NCI-H526 treated with DMSO at 0.1 percent for 48 hours (cell line): ENCODE measurements at regions not wholly inside any gene's neighbourhood (a gene's known extent, or its start where the extent isn't known, plus 50 kb on each side); places are given as distances from the start of the nearest gene placed in this dataset.
"Not testable (repeated sequence)": the region's sequence is repeated elsewhere in the genome, so short reads cannot be mapped to it uniquely, and the experiment has no call there.

Experiments
- DNase-seq: peaks from one replicate; lab custom pipeline; 2025; lab: John Stamatoyannopoulos, UW

GRCh38 chr9:745761-746380, 95.6 kb upstream of the DMRT1 start:
- no peak for DNase-seq

- DNase-seq = no peak
Observed at GRCh38 chr9:746661-747434, 94.6 kb upstream of the DMRT1 start.

DNA sequence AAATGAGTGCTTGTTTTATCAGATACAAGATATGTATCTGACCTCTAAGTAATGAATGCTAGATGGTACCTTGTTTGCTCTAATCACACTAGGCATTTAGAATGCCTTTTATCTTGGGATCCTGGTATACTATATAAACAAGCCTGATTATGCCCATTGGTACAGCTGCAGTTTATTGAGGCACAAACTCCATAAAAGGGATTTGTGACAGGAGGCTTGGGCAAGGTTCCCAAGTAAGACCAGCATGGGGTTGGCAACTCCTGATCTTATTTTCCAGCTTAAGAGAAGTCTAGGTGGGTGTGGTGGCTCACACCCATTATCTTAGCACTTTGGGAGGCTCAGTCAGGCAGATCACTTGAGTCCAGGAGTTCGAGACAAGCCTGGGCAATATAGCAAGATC, 93.9 kb upstream of the DMRT1 start:
- DNase-seq = no peak

DNA sequence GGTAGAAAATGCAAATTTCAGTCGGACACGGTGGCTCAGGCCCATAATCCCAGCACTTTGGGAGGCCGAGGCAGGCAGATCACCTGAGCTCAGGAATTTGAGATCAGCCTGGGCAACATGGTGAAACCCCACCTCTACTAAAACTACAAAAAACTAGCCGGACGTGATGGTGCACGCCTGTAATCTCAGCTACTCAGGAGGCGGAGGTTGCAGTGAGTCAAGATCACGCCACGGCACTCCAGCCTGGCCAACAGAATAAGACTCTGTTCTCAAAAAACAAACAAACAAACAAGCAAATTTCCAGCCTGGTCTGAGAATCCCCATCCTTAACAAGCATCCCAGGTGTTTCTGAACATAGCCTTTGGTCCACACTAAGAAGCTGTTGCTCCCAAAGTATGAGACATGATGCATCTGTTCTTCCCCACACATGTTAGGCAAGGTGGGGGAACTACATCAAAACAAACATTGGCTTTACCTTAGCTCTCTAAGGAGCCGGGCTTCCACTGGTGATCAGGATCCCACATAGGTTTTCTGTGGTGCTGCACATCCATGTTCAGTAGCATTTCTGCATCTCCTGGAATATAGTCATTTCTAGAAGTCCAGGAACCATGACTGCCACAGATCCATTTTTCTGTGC, 92.5 kb upstream of the DMRT1 start:
- DNase-seq = no peak

- no peak for DNase-seq
Observed at GRCh38 chr9:749716-750115, 91.8 kb upstream of the DMRT1 start.

DNA sequence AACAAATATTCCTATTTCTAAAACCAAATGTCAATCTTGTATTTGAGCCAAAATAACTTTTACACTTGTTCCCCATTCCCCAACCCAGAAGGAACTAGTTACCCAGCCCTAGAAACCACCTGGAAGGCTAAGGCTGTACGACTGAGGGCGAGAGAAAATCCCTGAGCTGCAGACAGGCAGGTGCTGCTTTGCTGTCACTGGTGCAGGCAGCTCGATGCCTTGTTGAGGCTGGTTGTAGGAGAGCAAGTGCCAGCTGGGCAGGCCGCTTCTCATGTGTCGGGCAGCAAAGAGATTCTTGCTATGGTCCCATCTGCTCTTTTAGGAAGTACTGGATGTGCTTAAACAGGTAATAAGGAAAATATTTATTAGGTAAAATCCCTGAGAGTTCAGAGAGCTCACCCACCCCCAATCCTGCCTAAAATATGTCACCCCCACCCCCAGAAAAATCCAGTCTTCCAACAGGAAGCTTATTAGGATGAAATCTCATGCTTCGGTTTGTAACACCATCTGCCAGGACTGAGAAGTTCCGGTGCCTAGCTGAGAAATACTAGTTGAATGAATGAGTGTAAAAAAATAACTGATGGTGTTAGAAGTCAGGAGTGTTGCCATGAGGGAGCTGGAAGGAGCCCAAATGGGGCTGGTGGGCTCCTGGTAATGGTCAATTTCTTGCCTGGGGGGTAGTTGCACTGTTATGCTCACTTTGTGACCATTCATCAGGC, 91.1 kb upstream of the DMRT1 start:
- no peak for DNase-seq

GRCh38 chr9:751137-752051, 90.1 kb upstream of the DMRT1 start:
- no peak for DNase-seq

GRCh38 chr9:752201-752600, 89.3 kb upstream of the DMRT1 start:
- DNase-seq = no peak

- DNase-seq = no peak
Observed at GRCh38 chr9:752681-753200, 88.8 kb upstream of the DMRT1 start.

DNA sequence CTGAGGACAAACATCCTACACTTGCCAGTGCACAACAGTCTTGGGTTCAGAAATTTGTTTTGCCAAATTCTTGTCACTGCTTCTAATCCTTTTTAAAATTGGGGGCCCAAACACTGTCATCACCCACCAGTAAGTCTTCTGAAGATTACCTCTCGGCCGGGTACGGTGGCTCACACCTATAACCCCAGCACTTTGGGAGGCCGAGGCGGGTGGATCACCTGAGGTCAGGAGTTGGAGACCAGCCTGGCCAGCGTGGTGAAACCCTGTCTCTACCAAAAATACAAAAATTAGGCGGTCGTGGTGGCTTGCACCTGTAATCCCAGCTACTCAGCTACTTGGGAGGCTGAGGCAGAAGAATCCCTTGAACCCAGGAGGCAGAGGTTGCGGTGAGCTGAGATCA, 87.8 kb upstream of the DMRT1 start:
- not testable (repeated sequence) for DNase-seq

GRCh38 chr9:754150-754931, 87.2 kb upstream of the DMRT1 start:
- no peak for DNase-seq

GRCh38 chr9:755454-756381, 85.8 kb upstream of the DMRT1 start:
- DNase-seq = no peak

- DNase-seq = no peak
Observed at GRCh38 chr9:757246-757881, 84.1 kb upstream of the DMRT1 start.

DNA sequence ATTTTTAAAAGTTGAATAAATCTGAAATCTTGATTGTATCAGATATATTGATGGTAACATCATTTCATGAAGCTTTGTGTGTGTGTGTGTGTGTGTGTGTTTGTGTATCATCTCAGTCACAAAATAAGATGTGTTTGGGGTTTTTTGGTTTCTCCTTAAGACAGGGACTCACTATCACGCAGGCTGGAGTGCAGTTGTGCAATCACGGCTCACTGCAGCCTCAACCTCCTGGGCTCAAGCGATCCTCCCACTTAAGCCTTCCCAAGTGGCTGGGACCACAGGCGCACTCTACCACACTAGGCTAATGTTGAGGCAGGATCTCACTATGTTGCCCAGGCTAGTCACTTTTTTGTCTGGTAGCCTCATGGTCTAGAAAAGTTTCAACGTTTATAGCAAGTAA, 83.4 kb upstream of the DMRT1 start:
- no peak for DNase-seq

GRCh38 chr9:759541-759940, 82.0 kb upstream of the DMRT1 start:
- DNase-seq = no peak

DNA sequence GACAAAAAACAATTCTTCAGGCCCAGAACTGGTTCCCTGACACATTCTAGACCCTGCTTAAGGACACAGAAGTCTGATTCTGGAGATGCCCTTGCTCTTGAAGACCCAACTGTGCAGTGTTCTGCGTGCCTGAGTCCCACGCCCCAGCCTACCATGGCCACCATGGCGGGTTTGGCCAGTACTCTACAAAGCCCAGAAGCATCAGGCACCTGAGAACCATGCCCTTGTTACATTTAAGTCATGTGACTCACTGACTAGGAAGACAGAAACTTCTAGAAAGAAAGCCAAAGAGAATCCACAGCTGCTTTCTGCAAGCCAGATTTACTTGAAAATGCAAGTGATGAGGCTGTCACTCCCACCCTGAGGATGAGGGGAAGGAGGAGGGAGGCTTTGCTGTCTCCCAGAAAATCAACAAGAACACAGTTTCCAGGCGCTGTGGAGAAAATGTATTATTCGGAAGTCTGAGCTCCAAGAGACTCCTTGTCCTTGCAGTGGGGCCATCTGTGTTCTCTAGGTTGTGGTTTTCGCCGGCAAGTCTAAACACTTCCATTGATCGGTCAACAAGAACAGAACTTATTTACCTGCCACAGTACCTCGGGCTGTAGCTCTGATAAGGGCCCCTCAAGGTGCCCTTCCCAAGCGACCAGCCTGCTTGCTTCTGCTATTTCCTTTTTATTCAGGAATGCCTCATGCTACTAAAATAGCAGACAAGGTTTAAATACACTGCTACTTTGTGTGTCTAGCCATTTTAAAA, 81.3 kb upstream of the DMRT1 start:
- DNase-seq = no peak

- no peak for DNase-seq
Observed at GRCh38 chr9:761176-761792, 80.2 kb upstream of the DMRT1 start.
